Lower lobe of right lung (tissue), 2 donors: ENCODE measurements at regions not wholly inside any gene's neighbourhood (a gene's known extent, or its start where the extent isn't known, plus 50 kb on each side); places are given as distances from the start of the nearest gene placed in this dataset.

Experiments used
- ATAC-seq, 2 donors: fragments of 200-7000 bp; cut with Tn5 transposase; one replicate each; pipeline ENCODE4 v1.9.1; 2020 to 2022; ENCODE audit warnings: mild to moderate bottlenecking in 2 of 2, moderate library complexity in 2 of 2
- DNase-seq: peaks from one replicate; pipeline ENCODE4 v3.0.0-alpha.2; 2020
- H3K27ac ChIP-seq: fragments of 200-600 bp; one replicate; pipeline ENCODE4 v1.8.0; 2022
- H3K27me3 ChIP-seq: fragments of 200-600 bp; one replicate; pipeline ENCODE4 v1.8.0; 2022; ENCODE audit warnings: low read depth
- H3K36me3 ChIP-seq: fragments of 200-600 bp; one replicate; pipeline ENCODE4 v1.8.0; 2022; ENCODE audit warnings: mild to moderate bottlenecking
- H3K4me1 ChIP-seq: fragments of 200-600 bp; one replicate; pipeline ENCODE4 v1.8.0; 2022
- H3K4me3 ChIP-seq: fragments of 200-600 bp; one replicate; pipeline ENCODE4 v1.8.0; 2022; ENCODE audit warnings: mild to moderate bottlenecking
- H3K9me3 ChIP-seq: fragments of 200-600 bp; one replicate; pipeline ENCODE4 v1.8.0; 2022
- intact Hi-C: fragments of 100-400 bp; cut with DNase I; formaldehyde crosslinking; loops from one replicate; pipeline ENCODE4 v1.11.0; 2022
- TF ChIP-seq, protein P1 (sequence below): fragments of 200-600 bp; IDR thresholded peaks from one replicate; pipeline ENCODE4 v1.8.0; 2022; ENCODE audit warnings: antibody characterized with exemption, mild to moderate bottlenecking
- donor health status: DM: no; HTN: yes; CAD: no; lungs with severe emphysema.

DNA sequence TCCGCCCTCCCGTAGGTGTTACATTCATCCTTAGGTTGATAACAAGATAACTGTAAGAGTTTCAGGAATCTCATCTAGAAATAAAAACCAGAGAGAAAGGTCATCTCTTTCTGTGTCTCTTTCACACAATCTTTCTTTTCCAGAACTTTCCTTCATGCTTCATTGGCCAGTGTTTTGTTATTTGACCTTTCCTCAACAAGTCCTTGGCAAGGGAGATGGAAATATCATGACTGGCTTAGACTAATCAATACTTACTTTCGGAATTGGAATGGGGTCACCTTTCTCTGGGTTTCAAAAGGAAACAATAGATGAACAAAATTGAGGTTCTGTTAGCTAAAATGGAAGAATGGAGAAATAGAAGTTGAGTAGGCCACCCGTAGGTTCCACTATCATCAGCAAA is 72.9 kb upstream of the PPP2R5A start:
- H3K4me3 ChIP-seq = no peak overlapping the region
- H3K27ac ChIP-seq = no peak overlapping the region
- no peaks in the 10 kb centered on the region for H3K27me3 ChIP-seq
- TF ChIP-seq, protein P1, sequence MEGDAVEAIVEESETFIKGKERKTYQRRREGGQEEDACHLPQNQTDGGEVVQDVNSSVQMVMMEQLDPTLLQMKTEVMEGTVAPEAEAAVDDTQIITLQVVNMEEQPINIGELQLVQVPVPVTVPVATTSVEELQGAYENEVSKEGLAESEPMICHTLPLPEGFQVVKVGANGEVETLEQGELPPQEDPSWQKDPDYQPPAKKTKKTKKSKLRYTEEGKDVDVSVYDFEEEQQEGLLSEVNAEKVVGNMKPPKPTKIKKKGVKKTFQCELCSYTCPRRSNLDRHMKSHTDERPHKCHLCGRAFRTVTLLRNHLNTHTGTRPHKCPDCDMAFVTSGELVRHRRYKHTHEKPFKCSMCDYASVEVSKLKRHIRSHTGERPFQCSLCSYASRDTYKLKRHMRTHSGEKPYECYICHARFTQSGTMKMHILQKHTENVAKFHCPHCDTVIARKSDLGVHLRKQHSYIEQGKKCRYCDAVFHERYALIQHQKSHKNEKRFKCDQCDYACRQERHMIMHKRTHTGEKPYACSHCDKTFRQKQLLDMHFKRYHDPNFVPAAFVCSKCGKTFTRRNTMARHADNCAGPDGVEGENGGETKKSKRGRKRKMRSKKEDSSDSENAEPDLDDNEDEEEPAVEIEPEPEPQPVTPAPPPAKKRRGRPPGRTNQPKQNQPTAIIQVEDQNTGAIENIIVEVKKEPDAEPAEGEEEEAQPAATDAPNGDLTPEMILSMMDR = no peak
- intact Hi-C loops = no loop called here
- ATAC-seq (no peak), DNase-seq (no peak)
- peaks cover under 1% of the 10 kb centered on the region for H3K4me1 ChIP-seq
- no peaks in the 10 kb centered on the region for H3K36me3 ChIP-seq
- no peaks in the 10 kb centered on the region for H3K9me3 ChIP-seq

DNA sequence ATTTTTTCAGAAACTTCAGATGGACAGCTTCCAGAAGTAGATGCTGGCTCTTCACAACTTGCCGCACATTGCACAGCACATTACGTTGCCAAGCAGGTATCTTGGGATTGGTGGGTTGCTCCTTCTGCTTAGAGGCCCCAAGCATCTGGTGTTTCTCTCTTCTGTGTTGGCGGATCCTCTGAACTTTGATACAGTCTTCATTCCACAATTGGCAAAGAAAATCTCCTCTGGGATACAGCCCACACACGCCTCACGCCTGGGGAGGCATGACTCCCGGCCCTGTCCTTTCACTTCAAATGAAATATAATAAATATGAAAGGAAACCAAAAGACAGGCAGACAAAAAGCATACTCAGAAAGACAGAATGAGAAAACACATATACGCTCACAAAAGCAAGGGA is 72.3 kb upstream of the PPP2R5A start:
- intact Hi-C loops = no loop called here

DNA sequence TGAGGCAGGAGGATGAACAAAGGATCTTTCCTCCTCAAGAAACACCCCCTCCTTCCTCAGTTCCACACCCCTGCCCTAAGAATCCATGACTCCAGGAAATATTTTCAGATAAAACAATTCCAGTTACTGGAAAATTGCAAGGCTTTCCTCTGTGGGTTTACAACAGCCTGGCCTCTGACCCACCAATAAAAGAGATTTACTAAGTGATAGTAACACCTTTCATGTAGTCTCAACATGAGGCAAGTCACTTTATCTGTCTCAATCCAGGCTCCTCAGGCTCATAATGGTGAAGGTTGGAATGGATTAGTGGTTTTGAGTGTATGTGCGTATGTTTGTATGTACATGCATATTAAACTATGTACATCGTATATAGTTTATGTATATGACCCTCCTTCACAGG is 71.4 kb upstream of the PPP2R5A start:
- H3K4me3 ChIP-seq = no peak overlapping the region
- H3K27me3 ChIP-seq = no peaks in the 10 kb centered on the region
- intact Hi-C loops = no loop called here
- H3K4me1 ChIP-seq = peaks cover 15% of the 10 kb centered on the region
- DNase-seq (no peak), ATAC-seq (no peak)
- no peak overlapping the region for H3K27ac ChIP-seq
- H3K9me3 ChIP-seq = no peaks in the 10 kb centered on the region
- TF ChIP-seq, protein P1 = no peak
- no peaks in the 10 kb centered on the region for H3K36me3 ChIP-seq

More for the DNA sequence above, 72.3 kb upstream of the PPP2R5A start:
- TF ChIP-seq, protein P1 = no peak
- Histone ChIP-seq H3K27ac (no peak overlapping the region), H3K4me3 (no peak overlapping the region), H3K9me3 (no peaks in the 10 kb centered on the region), H3K27me3 (no peaks in the 10 kb centered on the region), H3K4me1 (peaks cover 6% of the 10 kb centered on the region), H3K36me3 (no peaks in the 10 kb centered on the region)
- no peak for ATAC-seq
- no peak for DNase-seq

DNA sequence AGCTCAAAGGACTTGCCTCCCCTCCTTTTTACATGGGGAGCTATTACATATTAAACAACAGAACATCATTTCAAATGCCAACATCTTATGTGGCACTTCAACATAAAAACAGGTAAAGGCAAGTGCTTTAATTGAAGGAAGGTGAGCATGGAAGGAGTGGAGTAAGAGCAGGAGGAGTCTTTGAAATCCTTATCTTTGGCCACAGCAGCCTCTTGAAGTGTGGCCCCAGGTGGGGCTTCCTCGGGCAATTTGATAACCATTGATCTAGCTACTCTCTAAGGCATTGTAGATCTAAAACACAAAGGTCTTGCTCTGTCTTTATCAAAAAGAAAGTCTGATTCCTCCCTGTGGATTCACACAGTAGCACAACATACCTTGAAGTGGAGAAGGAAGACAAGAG is 70.9 kb upstream of the PPP2R5A start:
- DNase-seq (no peak), ATAC-seq (no peak)
- Histone ChIP-seq H3K4me1 (peaks cover 20% of the 10 kb centered on the region), H3K27me3 (no peaks in the 10 kb centered on the region), H3K4me3 (no peak overlapping the region), H3K27ac (no peak overlapping the region), H3K36me3 (no peaks in the 10 kb centered on the region), H3K9me3 (no peaks in the 10 kb centered on the region)
- TF ChIP-seq, protein P1 = no peak
- intact Hi-C loops = no loop called here

DNA sequence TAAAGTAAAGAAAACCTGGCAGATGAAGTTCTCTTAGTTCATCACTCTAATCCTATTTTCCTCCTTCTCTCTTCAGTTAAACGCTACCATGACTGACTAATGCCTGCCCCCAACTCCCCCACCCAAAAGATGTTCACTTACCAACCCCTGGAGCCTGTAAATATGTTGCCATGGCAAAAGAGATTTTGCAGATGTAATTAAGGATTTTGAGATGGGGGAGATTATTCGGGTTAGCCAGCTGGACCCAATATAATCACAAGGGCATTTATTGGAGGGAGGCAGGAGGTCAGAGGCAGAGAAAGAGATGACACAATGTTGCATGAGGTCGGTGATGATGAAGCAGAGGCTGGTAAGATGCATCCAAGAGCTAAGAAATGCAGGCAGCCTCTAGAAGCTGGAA is 69.3 kb upstream of the PPP2R5A start:
- Histone ChIP-seq H3K27me3 (no peaks in the 10 kb centered on the region), H3K9me3 (no peaks in the 10 kb centered on the region), H3K27ac (no peak overlapping the region), H3K4me1 (peaks cover 32% of the 10 kb centered on the region), H3K4me3 (no peak overlapping the region), H3K36me3 (no peaks in the 10 kb centered on the region)
- intact Hi-C loops = no loop called here
- TF ChIP-seq, protein P1 = no peak
- no peak for ATAC-seq
- no peak for DNase-seq

DNA sequence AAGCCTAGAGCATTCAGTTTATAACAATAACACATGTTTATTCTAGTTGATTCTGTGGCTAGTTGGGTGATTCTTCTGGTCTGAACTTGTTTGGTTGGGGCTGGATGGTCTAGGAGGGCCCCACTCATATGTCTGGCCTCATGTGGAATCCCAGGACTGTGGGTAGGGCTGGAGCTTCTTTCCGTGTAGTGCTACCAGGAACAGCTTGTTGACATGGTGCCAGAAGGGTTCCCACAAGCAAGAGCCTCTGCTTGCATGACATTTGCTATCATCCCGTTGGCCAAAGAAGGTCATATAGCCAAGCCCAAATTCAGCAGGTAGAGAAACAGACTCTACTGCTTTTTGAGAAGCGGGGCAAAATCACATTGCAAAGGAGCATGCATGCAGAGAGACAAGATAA is 67.6 kb upstream of the PPP2R5A start:
- intact Hi-C loops = no loop called here
- Histone ChIP-seq H3K4me3 (no peak overlapping the region), H3K4me1 (peaks cover 36% of the 10 kb centered on the region), H3K9me3 (no peaks in the 10 kb centered on the region), H3K27me3 (no peaks in the 10 kb centered on the region), H3K27ac (no peak overlapping the region), H3K36me3 (no peaks in the 10 kb centered on the region)
- no peak for DNase-seq
- TF ChIP-seq, protein P1 = no peak
- no peak for ATAC-seq
